ENCODE measurements at regions not wholly inside any gene's neighbourhood (a gene's known extent, or its start where the extent isn't known, plus 50 kb on each side); places are given as distances from the start of the nearest gene placed in this dataset.

DNA sequence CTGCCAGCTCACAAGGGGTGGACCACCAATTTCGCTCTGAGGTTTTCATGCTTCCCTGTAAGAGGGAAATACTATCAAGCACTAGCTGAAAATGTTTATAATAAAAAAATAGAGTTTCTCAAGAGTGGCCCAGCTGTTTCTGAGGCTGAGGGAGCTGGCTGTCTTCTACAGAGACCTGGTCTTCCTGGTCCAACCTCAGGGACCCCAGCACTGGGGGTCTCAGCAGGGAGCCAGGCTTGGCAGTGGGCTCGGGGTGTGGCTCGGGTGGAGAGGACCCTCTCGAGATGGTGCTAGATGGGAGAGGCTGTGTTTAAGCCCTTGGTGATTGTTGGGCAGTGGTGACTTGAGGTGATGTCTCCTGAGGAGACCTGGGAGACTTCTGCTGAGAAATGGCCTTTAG, 87.3 kb upstream of the SHH start:
- intact Hi-C loops (cut with DNase I) = no loop called here
- Histone ChIP-seq H3K27me3 (no peaks in the 10 kb centered on the region), H3K27ac (no peak overlapping the region), H3K4me1 (no peaks in the 10 kb centered on the region), H3K9me3 (no peaks in the 10 kb centered on the region), H3K36me3 (no peaks in the 10 kb centered on the region), H3K4me3 (no peak overlapping the region)
- DNase-seq (ENCODE audit: low spot score in 2 of 2) = no peak
- TF ChIP-seq, protein P1, sequence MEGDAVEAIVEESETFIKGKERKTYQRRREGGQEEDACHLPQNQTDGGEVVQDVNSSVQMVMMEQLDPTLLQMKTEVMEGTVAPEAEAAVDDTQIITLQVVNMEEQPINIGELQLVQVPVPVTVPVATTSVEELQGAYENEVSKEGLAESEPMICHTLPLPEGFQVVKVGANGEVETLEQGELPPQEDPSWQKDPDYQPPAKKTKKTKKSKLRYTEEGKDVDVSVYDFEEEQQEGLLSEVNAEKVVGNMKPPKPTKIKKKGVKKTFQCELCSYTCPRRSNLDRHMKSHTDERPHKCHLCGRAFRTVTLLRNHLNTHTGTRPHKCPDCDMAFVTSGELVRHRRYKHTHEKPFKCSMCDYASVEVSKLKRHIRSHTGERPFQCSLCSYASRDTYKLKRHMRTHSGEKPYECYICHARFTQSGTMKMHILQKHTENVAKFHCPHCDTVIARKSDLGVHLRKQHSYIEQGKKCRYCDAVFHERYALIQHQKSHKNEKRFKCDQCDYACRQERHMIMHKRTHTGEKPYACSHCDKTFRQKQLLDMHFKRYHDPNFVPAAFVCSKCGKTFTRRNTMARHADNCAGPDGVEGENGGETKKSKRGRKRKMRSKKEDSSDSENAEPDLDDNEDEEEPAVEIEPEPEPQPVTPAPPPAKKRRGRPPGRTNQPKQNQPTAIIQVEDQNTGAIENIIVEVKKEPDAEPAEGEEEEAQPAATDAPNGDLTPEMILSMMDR (IDR thresholded peaks at IDR 0.05) = no peak

DNA sequence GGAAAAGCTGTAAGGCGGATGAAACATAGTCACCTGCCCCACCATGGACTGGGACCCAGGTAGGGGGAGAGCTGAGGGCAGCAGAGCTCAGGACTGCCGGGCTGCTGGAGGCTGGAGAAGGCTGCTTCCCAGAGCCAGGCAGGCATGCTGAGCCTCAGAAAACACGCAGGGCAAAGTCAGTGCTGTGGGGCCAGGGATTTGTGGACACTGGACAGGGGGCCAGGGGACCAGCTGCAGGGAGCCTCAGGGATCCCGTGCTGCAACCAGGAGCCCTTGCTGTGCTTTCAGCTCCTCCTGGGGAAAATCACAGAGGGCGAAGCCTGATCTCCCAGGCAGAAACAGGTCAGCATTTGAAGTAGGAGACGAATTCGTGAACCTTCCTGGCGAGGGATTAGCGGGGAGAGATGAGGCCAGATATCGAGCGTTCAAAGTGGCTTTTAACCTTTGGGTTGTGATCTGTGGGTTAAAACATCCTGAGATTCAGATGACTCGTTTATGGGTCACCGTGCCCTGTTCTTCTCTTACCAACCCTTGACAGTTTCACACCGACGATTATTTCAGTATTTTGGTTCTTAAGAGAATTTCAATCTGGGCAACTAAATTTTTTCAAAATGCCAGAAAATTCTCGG, 85.6 kb upstream of the SHH start:
- intact Hi-C loops (cut with DNase I) = no loop called here
- H3K27ac ChIP-seq = no peak overlapping the region
- DNase-seq (ENCODE audit: low spot score in 2 of 2) = no peak
- H3K4me1 ChIP-seq = no peaks in the 10 kb centered on the region
- no peaks in the 10 kb centered on the region for H3K27me3 ChIP-seq
- H3K36me3 ChIP-seq = no peaks in the 10 kb centered on the region
- TF ChIP-seq, protein P1 (IDR thresholded peaks at IDR 0.05) = no peak
- H3K4me3 ChIP-seq = no peak overlapping the region
- H3K9me3 ChIP-seq = no peaks in the 10 kb centered on the region

DNA sequence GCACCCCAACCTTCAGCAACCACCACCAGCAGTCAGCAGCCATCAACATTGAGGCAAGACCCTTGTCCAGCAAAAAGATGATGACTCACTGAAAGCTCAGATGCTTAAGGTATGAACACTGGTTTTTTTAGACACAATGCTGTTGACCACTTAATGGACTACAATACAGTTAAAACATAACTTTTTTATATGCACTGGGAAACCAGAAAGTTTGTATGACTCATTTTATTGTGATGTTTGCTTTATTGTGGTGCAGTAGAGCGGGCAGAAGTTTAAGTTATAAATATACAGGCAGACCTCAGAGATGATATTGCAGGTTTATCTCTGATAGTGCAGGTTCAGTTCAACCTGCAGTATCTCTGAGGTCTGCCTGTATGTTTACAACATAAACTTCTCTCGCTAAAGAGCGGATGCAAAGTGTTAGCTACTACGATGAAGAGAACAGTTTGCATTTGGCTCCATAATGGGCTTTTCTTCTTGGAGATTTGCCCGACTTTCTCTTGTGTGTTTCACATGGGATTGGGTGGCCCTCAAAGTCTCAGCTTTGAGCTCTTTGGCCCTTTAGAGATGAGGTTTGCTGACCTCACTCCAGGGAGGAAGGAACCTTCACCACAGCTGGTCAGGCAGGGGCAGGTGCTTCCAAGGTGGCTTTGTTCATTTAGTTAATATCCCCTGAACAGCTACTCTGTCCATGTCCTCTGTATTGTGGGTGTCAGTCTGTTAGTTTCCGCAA, 84.4 kb upstream of the SHH start:
- H3K27me3 ChIP-seq = no peaks in the 10 kb centered on the region
- intact Hi-C loops (cut with DNase I) = no loop called here
- H3K36me3 ChIP-seq = no peaks in the 10 kb centered on the region
- no peak for DNase-seq (ENCODE audit: low spot score in 2 of 2)
- H3K4me1 ChIP-seq = no peaks in the 10 kb centered on the region
- H3K4me3 ChIP-seq = no peak overlapping the region
- H3K9me3 ChIP-seq = no peaks in the 10 kb centered on the region
- no peak overlapping the region for H3K27ac ChIP-seq
- TF ChIP-seq, protein P1 (IDR thresholded peaks at IDR 0.05) = no peak

DNA sequence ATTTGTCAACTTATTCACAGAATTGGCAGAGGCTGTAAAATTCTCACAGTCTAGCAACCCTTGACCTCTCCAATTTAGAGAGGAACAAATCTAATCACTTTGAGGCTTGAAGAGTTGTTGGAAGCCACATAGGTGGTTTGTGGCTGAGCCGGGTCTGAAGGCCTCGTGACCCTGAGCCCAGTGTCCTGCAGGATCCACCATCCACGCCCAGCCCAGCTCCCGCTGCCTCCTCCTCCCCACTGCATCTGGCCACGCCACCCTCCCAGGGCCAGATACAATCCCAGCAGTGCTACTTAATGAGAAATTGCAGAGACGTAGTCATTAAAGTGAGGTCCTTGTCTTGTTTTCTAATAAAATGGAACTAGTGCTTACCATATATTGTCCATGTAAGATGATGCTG, 81.4 kb upstream of the SHH start:
- no peak for DNase-seq (ENCODE audit: low spot score in 2 of 2)
- intact Hi-C loops (cut with DNase I) = no loop called here
- TF ChIP-seq, protein P1 (IDR thresholded peaks at IDR 0.05) = no peak
- Histone ChIP-seq H3K36me3 (no peaks in the 10 kb centered on the region), H3K9me3 (no peaks in the 10 kb centered on the region), H3K4me3 (no peak overlapping the region), H3K27ac (no peak overlapping the region), H3K4me1 (no peaks in the 10 kb centered on the region), H3K27me3 (no peaks in the 10 kb centered on the region)

DNA sequence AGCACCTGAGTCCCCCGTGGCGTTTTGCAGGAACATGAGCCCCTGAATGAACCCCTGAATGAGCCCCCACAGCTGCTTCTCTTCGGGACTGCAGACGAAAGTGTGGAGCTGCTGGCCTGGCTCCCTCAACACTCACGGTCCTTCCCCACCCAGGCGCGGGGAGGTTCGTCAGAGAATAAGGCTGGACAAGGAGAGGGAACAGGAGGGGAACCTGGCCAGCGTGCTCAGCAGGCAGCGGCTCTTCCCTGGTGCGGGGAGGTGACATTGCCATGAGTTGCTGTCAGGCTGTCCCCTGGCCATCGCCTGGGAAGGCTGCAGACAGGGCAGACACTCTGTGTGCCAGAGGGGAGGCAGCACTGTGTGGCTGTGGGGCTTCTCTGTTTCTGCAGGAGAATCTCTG, 80.9 kb upstream of the SHH start:
- H3K36me3 ChIP-seq = no peaks in the 10 kb centered on the region
- no peak overlapping the region for H3K27ac ChIP-seq
- TF ChIP-seq, protein P1 (IDR thresholded peaks at IDR 0.05) = no peak
- no peak for DNase-seq (ENCODE audit: low spot score in 2 of 2)
- no peak overlapping the region for H3K4me3 ChIP-seq
- H3K4me1 ChIP-seq = no peaks in the 10 kb centered on the region
- H3K27me3 ChIP-seq = no peaks in the 10 kb centered on the region
- no peaks in the 10 kb centered on the region for H3K9me3 ChIP-seq
- intact Hi-C loops (cut with DNase I) = no loop called here
